ENCODE measurements at regions not wholly inside any gene's neighbourhood (a gene's known extent, or its start where the extent isn't known, plus 50 kb on each side); places are given as distances from the start of the nearest gene placed in this dataset.
"Not testable (repeated sequence)": the region's sequence is repeated elsewhere in the genome, so short reads cannot be mapped to it uniquely, and the experiment has no call there.

DNA sequence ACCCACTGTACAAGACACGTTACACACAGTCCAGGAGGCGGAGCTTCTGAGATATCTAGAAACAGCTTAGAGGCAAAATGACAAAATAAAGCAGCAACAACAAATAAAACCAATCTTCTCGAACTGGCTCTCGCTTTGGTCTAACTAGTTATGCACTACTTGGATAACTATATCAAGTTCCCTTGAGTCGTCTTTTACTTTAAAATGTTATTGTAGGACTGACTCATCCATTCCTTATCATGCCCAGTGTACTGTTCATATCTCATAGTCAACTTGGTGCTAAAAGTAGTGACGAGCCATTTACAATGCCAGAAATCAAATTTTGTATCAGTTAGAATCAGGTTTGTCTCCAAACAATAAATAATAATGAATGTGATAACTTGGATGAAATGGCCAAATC lies 102.5 kb upstream of the SLC35G4 start:
- DNase-seq, result no peak

DNA sequence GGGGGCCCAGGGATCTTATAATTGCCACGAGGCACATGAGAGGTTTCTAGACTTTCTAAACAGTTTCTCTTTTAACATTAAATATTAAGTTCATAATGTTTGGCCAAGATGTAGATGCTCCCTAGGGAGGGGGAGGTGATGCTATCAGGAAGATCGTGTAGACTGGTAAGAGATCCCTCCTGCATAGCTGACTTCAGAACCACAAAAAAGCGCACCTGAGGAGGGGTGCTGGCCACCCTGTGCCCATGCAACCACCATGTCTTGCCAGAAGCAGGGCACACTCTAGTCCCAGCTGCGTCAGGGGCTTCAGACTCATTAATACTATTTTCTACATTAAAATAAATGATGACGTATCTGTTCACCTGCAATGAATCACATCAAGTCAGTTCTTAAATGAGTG lies 103.4 kb upstream of the SLC35G4 start:
- no peak for DNase-seq

DNA sequence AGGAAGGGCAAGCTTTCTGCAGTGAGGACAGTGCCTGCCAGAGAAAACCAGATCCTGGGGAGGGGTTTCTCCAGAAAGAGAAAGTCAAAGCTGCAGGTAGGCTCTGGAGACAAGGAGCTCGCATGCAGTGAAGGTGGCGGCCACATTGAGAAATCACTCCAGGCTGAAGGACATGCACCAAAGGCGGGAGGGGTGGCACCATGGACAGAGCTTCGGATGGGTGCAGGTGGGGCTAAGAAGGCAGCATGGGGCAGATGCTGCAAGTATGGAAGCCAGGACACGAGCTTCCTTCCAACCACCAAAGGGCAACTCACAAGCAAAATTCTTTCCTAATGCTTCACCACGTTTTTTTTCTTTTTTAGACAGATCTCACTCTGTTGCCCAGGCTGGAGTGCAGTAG lies 104.4 kb upstream of the SLC35G4 start:
- no peak for DNase-seq

DNA sequence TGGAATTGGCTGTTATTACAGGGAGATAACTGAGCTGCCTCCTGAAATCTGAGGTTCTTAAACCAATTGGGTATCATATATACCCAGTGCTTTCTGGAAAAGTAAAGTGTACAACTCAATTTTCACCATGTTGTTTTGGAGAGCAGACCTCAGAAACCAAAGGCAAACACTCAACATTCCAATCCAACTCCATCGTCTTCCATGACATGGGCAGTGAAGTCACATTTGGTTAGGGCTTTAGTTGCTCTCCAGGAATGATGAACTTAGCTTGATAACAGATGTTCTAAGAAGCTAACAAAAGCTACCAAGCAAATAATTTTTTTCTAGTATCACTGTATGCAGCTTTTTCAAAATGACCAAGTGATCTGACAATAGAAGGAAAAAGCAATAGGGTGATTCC lies 107.0 kb upstream of the SLC35G4 start:
- DNase-seq, result no peak

DNA sequence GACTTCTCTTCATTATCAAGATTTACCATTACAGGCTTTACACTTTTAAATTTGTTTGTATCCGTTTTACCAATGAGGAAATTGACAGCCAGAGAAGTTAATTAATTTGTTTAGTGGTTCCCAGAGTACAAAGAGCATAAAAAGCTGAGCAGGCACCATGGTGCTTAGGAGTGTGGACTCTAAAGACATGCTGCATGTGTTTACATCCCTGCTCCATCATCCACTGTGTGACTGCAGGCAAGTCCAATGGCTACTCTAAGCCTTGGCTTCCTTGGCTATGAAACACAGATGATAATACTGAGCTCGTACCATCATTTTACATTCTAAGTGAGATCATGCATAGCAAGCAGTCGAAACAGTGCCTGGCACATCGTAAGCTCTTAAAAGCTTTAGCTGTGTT lies 108.0 kb upstream of the SLC35G4 start:
- DNase-seq, result no peak

DNA sequence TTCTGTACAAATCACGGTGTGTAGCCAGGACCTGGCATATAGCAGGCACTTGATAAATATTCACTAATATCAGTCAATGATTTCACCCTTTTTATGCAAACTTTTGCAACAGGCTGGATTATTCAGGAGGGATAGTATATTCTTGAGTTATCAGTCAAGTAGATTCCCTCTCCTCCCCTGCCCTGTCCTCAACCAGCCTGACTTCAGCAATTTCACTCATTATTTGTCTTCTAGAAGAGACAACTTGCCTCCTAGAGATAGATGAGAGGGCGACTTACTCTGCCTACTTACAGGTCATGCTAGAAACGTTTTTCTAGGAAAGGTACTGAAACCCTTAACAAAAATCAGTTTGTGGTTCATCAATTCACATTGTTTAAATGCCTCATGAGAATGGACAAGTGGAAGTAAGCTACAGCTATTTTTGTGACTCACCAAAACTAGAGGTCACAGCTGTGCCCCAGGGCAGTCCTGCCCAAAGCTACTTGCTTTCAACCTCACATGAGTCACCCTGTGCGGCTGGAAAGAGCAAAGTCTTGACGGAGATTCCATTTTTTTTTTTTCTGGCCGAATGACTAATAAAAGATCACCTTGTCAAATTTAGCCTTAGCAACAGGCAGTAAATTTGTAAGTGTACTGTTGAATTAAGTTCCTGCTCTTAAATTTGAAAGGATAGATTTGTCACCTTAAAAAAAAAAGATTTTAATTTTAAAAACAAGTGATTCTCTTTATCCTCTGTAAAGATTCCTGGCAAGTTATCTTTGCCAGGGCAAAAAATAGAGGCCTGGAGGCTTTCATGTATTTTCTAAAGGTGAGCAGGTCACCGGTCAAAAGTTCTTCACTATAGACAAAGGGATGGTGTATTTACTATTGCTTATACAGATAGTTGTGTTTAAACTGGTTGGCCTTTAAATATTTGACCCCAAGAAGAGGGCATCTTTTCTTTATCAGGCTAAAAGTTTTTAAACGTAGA lies 109.0 kb upstream of the SLC35G4 start:
- DNase-seq, result no peak

DNA sequence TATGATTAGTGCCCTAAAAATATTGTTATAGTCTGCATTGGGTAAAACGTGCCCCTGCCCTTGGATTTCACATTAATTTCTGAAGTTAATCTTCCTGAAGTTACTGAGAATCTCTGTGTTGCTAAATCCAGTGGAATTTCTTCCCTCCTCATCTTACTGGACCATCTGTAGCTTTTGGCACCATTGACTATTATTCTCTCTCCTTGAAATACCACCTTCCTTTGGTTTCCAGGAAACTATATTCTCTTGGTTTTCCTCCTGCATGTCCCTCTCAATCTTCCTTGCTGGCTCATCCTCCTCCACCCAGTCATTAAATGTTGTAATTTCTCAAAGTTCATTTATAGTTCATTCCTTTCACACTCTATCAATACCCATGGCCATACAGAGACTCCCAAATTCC lies 110.6 kb upstream of the SLC35G4 start:
- DNase-seq, result no peak

DNA sequence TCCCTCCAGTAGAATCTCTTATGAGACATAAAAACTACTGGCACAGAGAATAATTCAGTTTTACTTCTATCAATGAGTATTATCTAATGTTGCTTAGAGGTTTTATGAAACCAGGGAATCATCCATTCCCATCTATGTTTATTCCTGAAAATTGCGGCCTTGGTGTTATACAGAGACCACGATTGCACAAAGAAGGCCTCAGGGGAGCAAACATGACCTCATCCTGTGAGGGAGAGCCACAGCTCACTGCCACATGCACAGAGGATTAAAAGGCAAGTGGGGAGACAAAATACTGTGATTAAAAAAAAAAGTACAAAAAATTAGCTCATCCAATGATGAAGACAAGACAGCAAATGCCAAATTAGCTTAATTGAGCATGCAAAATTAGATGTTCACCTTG lies 111.8 kb upstream of the SLC35G4 start:
- no peak for DNase-seq

DNA sequence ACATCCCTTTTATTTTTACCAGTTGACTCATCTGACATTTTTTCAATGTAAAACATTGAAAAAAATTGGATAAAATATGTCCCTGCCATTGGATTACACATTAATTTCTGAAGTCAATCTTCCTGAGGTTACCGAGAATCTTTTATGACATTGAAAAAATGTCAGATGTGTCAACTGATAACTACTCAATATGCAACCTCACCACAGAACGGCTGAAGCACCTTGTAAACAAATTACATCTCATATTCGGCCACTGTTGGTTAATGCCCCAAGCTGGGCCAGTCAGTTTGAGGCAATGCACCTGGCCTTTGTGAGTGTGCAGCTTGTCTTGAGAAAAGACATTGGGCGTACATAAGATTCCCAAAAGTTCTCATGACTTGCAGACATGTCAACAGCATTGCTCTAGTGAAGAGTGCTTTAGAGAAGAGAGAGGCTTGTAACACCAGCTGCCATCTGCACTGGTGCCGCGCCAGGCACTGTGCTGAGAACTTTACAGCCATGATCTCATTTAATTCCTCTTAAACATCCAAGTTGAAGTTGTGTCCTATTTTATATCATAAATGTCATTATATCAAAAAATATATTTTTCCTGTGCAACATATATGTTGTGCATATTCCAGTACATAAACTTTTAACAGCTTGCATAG lies 112.7 kb upstream of the SLC35G4 start:
- no peak for DNase-seq

DNA sequence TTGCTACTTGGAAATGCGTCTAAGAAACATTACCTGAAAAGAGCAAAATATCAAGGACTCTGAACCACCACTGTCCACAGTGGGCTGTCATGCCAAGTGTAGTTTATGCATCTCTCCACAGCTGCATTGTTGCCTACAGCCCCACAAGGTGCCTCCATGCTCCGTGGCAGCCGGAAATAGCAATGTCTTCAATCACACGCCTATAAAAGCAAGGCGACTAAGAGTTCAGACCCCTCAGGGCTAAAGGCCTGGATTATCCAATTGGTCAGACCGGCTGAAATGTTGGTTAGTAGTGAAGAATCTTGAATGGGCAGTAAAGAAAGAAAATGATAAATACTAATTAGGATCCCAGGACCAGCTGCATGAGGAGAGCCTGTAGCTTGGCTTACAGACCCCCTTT lies 114.0 kb upstream of the SLC35G4 start:
- no peak for DNase-seq

DNA sequence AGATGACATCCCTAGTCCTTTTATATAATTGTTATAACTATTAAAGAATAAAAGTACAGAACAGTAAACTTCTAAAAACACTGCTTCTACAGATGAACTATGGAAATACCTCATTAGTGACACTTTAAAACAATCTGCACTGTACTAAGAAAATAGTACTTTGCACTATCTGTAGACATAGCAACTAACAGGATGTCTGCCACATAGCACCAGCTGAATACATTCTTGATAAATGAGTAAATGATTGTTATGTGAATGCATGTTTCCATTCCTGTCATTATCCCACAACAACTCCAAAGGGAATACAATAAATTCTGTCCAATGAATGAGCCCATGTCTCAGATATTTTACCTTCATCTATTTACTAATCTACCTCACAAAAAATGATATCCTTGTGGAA lies 115.3 kb upstream of the SLC35G4 start:
- no peak for DNase-seq

DNA sequence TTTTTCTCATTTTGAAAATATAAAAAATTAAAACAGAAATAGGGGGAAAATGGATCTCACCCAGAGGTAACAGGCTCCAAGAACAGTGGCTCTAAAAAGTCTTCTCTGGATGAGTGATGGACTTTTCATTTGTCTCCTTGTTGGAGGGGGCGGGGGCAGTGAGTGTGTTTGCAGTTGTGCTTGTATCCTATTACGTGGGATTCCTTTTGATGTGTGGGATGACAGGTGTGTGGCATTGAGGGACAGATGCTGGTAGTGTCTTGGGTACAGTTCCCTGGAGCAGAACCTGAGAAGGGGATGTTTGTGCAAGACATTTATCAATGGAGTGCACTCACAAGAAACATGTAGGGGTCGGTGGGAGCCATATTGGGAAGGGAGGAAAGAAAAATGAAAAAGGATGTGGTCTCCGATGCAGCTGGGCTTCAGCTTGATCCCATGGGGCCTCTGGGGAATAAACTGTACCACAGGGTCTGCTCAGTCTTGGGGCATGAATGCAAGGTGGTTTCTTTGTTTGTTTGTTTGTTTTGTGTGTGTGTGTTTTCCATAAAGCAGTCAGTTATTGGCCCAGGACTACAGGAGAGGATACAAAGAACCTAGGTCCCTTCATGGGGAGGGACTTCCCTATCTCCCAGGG lies 120.0 kb upstream of the SLC35G4 start:
- DNase-seq, result no peak

DNA sequence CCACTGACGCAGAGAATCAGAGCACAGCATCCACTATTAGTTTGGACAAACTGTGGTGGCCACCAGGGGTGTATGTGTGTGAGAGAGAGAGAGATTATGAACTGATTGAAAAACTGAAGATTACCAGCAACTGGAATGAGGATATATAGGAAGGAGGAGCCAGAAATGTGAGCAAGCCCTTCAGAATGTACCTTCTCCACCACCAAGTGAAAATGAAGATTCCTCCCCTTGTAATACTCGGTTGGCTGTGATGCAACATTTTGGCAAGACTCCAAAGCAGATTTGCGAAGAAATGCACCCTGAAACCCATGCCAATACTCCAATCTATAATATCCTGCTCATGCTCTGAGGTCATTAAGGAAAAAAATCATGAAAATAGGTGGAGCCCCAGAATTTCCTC lies 121.2 kb upstream of the SLC35G4 start:
- no peak for DNase-seq

DNA sequence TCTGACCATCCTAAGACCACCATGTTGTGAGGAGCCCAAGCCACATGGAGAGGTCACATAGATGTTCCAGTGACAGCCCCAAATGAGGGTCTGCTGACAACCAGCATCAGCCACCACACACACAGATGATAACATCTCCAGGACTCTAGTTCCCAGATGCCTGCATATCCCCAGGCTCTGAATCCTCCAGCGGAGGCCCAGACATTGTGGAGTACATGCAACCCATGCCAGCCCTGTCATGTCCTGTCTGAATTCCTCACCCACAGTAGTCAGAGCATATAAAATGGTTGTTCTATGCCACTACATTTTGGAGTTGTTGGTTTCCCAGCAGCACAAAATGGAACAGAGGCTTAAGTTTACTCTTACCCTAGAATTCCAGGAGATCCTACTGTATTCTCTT lies 122.0 kb upstream of the SLC35G4 start:
- no peak for DNase-seq

DNA sequence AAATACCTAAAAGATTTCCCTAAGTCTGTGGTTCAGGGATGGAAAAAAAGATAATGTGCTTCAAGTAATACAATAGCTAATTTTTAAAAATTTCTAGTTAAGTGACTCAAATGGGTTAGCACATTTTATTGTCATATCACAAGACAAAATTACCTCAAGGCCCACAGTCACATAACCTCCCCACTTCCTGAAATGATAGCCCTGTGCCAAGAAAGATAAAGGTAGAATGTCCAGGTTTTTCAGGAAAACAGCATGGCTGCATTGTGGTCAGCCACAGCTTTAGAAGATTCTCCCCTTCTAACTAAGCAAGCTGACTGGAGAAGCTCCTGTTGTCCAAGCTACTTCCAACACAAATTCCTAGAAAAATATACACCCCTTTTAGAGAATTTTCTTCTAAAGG lies 127.1 kb upstream of the SLC35G4 start:
- no peak for DNase-seq

DNA sequence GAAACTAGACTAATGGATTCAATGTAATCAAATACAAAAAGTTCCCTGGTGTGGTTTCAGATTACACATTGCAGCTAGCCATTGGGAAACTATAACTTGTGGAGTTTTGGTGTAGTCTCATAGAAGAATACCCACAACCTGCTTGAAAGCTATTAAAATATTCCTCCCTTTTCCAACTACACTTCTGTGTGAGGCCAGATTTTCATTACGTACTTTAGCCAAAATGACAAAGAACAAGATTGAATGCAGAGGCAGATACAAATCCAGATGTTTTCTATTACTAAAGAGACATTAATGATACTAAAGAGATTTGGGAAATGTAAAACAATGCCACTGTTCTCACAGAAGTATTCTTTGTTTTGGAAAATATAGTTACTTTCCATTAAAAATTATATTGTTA lies 128.7 kb upstream of the SLC35G4 start:
- DNase-seq, result no peak

DNA sequence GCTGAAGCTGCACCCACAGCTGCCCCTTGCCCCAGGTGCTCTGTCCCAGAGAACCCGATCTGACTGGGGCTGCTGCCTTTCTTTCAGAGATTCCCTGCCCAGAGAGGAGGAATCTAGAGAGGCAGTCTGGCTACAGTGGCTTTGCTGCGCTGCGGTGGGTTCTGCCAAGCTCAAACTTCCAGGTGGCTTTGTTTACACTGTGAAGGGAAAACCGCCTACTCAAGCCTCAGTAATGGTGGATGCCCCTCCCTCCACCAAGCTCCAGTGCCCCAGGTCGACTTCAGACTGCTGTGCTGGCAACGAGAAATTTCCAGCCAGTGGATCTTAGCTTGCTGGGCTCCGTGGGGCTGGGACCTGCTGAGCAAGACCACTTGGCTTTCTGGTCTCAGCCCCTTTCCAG lies 130.4 kb upstream of the SLC35G4 start:
- not testable (repeated sequence) for DNase-seq

DNA sequence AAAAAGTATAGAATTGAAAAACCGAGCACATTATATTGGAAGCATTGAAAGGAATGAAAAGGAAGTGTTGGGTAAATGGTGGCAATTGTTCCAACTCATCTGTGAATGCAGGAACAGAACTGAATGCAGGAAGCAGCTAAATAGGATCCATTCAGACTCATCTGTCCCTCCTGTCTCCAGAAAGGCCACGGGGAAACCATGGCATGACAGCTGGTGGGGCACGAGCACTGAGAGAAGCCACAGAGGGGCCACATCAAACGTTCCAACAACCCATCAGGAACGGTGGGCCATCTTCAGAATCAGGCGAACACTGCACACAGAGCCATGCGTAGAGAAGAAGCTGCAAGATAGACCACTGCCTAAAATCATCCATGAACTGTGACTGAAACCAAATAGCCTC lies 138.5 kb upstream of the SLC35G4 start:
- DNase-seq, result no peak

DNA sequence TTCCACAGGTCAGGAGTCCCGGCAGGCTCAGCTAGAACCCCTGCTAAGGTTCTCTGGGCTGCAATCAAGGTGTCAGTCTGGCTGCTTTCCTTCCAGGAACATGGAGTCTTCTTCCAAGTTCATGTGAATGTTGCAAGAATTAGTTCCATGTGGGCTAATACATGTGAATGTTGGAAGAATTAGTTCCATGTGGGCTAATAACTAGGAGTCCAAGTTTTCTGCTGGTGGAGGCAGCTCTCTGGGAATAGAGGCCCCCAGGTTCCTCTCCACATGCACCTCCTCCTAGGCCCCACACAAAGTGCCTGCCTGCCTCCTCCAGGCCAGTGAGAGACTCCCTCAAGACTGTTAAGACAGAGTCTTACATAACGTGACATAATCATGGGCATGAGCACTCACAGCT lies 140.8 kb upstream of the SLC35G4 start:
- no peak for DNase-seq

DNA sequence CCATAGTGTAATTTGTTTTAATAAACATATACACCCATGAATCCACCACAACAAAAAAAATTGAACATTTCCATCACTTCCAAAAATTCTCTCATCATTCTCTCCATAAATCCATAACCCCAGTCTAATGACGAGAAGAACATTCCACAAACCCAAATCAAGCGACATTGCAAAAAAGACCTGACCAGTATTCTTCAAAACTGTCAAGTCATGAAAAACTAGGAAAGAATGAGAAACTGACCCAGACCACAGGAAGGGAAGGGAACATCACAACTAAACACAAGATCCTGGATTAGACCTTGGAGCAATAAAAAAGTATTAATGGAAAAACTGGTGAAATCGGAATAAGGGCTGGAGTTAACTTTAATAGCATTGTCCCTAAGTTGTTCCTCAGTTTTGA lies 141.3 kb upstream of the SLC35G4 start:
- no peak for DNase-seq

DNA sequence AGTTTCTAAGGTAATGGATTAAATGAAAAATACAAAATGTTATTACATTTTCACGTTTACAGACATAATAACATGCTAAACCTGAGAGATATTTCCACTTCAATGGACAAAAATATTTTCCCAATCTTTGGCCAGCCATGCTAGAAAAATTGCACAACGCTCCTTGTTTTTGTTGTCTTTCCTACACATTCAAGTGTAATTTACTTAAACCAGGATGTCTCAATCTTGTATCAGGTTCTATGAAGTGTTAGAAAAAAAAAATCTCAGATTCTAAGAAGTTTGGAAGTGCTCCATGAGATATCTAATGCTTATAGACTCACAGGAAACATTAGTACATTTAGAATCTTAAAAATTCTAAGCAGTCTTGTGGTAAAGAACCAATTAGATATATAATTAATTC lies 141.8 kb upstream of the SLC35G4 start:
- no peak for DNase-seq

DNA sequence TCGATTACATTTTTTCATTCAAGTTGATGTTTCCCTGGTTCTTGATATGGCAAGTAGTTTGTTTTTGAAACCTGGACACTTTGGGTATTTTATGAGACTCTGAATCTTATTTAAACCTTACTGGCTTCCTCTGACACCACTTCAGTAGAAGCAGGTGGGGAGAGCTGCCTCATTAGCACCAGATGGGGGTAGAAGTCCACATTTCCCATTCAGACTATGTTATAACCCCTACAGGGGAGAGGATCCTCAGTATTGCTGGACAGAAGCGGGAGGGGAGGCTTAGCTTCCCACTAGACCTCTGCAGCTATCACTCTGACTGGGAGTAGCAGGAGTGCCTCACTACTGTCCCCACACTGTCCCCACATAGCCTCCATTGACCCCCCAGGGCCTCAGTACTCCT lies 145.3 kb upstream of the SLC35G4 start:
- DNase-seq, result no peak

DNA sequence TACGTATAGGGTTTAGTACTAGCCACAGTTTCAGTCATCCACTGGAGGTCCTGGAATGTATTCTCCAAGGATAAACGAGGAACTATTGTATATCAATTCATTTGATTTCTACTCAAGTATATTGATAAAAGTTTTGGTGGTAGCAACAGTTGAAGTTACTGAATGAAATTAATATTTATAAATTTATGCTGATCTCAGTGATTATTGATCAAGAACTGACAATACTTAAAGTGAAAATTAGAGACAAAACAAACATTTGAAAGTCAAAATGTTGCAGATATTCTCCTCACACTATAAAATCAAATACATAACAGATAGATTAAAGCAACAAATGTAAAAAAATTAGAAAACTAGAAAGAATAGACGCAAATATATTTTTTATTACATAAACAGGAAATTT lies 150.9 kb upstream of the SLC35G4 start:
- no peak for DNase-seq

DNA sequence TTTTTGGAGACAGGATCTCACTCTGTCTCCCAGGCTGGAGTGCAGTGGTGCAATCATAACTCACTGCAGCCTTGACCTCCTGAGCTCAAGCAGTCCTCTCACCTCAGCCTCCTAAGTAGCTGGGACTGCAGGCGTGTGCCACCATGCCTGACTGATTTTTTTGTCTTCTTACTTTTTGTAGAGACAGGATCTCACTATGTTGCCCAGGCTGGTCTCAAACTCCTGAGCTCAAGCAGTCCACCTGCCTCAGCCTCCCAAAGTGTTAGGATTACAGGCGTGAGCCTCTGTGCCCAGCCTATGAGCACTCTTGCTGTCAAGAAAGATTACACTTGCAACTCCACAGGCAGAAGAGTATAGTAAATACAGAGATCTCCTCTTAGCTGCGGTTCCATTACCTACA lies 151.5 kb upstream of the SLC35G4 start:
- DNase-seq, result not testable (repeated sequence)

Data from inflammatory macrophage treated with lipopolysaccharide for 1 hour (primary cell).